HG03439 (cell line): ENCODE measurements at regions not wholly inside any gene's neighbourhood (a gene's known extent, or its start where the extent isn't known, plus 50 kb on each side); places are given as distances from the start of the nearest gene placed in this dataset.

ENCODE experiments used
- ATAC-seq: cut with Tn5 transposase; IDR thresholded peaks from one replicate; pipeline ENCODE4 v1.9.1; 2021; ENCODE audit warnings: mild to moderate bottlenecking, moderate library complexity; ENCODE audit not compliant: unreplicated experiment

GRCh38 chr1:239538239-239538988 is 152.0 kb downstream of the CHRM3 start:
- ATAC-seq, result no peak

GRCh38 chr1:239539051-239539450 is 152.7 kb downstream of the CHRM3 start:
- no peak for ATAC-seq

- ATAC-seq, result no peak
Observed at GRCh38 chr1:239539812-239540211, 153.4 kb downstream of the CHRM3 start.

GRCh38 chr1:239543873-239544272 is 157.5 kb downstream of the CHRM3 start:
- no peak for ATAC-seq

GRCh38 chr1:239545466-239545865 is 159.1 kb downstream of the CHRM3 start:
- no peak for ATAC-seq

GRCh38 chr1:239547987-239548386 is 161.6 kb downstream of the CHRM3 start:
- no peak for ATAC-seq

- no peak for ATAC-seq
Observed at GRCh38 chr1:239550178-239550577, 163.8 kb downstream of the CHRM3 start.

- ATAC-seq, result no peak
Observed at GRCh38 chr1:239555350-239555749, 169.0 kb downstream of the CHRM3 start.

GRCh38 chr1:239558559-239558958 is 172.2 kb downstream of the CHRM3 start:
- no peak for ATAC-seq

GRCh38 chr1:239558991-239559390 is 172.6 kb downstream of the CHRM3 start:
- no peak for ATAC-seq

GRCh38 chr1:239560921-239561320 is 174.6 kb downstream of the CHRM3 start:
- no peak for ATAC-seq

GRCh38 chr1:239562095-239562494 is 175.7 kb downstream of the CHRM3 start:
- ATAC-seq, result no peak

- ATAC-seq, result no peak
Observed at GRCh38 chr1:239563681-239564080, 177.3 kb downstream of the CHRM3 start.

GRCh38 chr1:239566074-239566473 is 179.7 kb downstream of the CHRM3 start:
- ATAC-seq, result no peak

- no peak for ATAC-seq
Observed at GRCh38 chr1:239570878-239571277, 184.5 kb downstream of the CHRM3 start.

GRCh38 chr1:239572183-239572582 is 185.8 kb downstream of the CHRM3 start:
- no peak for ATAC-seq

- ATAC-seq, result no peak
Observed at GRCh38 chr1:239574112-239574511, 187.7 kb downstream of the CHRM3 start.

- no peak for ATAC-seq
Observed at GRCh38 chr1:239575113-239575512, 188.7 kb downstream of the CHRM3 start.

- no peak for ATAC-seq
Observed at GRCh38 chr1:239583536-239583935, 197.2 kb downstream of the CHRM3 start.

- no peak for ATAC-seq
Observed at GRCh38 chr1:239586128-239586527, 199.8 kb downstream of the CHRM3 start.

GRCh38 chr1:239587066-239587465 is 200.7 kb downstream of the CHRM3 start:
- ATAC-seq, result no peak

GRCh38 chr1:239587574-239588369 is 201.4 kb downstream of the CHRM3 start:
- ATAC-seq, result no peak
